ENCODE measurements at regions not wholly inside any gene's neighbourhood (a gene's known extent, or its start where the extent isn't known, plus 50 kb on each side); places are given as distances from the start of the nearest gene placed in this dataset.

DNA sequence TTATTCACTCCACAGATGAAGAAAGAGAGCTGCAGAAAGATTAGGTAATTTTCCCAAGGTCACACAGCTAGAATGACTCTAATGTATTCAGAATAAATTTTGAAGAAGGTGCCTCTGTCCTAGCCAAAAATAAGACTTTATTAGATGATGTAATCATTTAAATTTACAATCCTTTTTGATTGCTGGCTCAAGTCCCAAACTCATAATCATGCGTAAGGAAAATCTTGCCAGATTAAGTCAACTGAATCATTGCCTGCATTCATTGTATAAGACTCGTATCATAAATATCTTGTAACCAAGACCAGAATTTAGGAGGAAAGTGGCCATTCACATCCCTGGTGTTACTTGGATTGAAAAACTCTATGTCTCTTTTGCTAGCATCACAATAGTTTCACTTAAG lies 53.1 kb upstream of the STK39 start:
- Histone ChIP-seq H3K4me1 (no peaks in the 10 kb centered on the region), H3K27ac (no peak overlapping the region), H3K4me3 (no peak overlapping the region), H3K9me3 (peaks cover 0 to 5% (median 0%) of the 10 kb centered on the region in 4 donors), H3K27me3 (no peaks in the 10 kb centered on the region), H3K36me3 (no peaks in the 10 kb centered on the region)
- no peak for TF ChIP-seq EP300 (IDR thresholded peaks at IDR 0.05)
- TF ChIP-seq, protein P1, sequence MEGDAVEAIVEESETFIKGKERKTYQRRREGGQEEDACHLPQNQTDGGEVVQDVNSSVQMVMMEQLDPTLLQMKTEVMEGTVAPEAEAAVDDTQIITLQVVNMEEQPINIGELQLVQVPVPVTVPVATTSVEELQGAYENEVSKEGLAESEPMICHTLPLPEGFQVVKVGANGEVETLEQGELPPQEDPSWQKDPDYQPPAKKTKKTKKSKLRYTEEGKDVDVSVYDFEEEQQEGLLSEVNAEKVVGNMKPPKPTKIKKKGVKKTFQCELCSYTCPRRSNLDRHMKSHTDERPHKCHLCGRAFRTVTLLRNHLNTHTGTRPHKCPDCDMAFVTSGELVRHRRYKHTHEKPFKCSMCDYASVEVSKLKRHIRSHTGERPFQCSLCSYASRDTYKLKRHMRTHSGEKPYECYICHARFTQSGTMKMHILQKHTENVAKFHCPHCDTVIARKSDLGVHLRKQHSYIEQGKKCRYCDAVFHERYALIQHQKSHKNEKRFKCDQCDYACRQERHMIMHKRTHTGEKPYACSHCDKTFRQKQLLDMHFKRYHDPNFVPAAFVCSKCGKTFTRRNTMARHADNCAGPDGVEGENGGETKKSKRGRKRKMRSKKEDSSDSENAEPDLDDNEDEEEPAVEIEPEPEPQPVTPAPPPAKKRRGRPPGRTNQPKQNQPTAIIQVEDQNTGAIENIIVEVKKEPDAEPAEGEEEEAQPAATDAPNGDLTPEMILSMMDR (IDR thresholded peaks at IDR 0.05) = no peak
- no peak for TF ChIP-seq POLR2A (IDR thresholded peaks at IDR 0.05)
- no peak for DNase-seq (ENCODE audit: low spot score in 2 of 2)
- 27 to 49% methylated on average over 2 of the region's 2 CpGs for WGBS, 2 donors

DNA sequence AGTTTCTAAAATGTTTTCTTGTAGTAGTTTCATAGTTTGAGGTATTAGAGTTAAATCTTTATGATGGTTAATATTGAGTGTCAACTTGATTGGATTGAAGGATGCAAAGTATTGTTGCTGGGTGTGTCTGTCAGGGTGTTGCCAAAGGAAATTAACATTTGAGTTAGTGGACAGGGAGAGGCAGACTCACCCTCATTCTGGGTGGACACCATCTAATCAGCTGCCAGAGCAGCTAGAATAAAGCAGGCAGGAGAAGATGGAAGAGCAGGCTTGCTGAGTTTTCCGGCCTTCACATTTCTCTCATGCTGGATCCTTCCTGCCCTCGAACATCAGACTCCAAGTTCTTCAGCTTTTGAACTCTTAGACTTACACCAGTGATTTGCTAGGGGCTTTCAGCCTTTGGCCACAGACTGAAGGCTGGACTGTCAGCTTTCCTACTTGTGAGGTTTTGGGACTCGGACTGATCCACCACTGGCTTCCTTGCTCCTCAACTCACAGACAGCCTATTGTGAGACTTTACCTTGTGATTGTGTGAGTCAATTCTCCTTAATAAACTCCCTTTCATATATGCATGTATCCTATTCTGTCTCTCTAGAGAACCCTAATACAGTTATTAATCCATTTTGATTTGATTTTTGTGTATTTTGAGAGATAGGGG lies 56.8 kb upstream of the STK39 start:
- TF ChIP-seq, protein P1 (IDR thresholded peaks at IDR 0.05) = no peak
- TF ChIP-seq EP300 (IDR thresholded peaks at IDR 0.05) = no peak
- no peak for TF ChIP-seq POLR2A (IDR thresholded peaks at IDR 0.05)
- H3K4me3 ChIP-seq = no peak overlapping the region
- H3K27me3 ChIP-seq = no peaks in the 10 kb centered on the region
- WGBS, 2 donors = 92 to 94% methylated on average over 3 of the region's 3 CpGs
- peaks cover 0 to 35% (median 0%) of the 10 kb centered on the region in 4 donors for H3K9me3 ChIP-seq
- no peak overlapping the region for H3K27ac ChIP-seq
- H3K4me1 ChIP-seq = no peaks in the 10 kb centered on the region
- DNase-seq (ENCODE audit: low spot score in 2 of 2) = no peak
- H3K36me3 ChIP-seq = no peaks in the 10 kb centered on the region

DNA sequence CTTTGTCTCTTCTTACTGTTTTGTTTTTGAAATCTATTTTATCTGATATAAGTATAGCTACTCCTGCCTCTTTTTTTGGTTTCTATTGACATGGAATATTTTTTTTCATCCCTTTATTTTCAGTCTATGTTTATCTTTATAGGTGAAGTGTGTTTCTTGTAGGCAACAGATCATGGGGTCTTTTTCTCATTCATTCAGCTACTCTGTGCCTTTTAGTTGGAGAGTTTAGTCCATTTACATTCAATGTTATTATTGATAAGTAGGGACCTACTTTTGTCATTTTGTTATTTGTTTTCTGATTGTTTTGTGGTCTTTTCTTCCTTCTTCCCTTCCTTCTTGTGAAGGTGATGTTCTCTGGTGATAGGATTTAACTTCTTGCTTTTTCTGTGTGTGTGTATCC lies 60.0 kb upstream of the STK39 start:
- TF ChIP-seq, protein P1 (IDR thresholded peaks at IDR 0.05) = no peak
- TF ChIP-seq POLR2A (IDR thresholded peaks at IDR 0.05) (no peak), EP300 (IDR thresholded peaks at IDR 0.05) (no peak)
- Histone ChIP-seq H3K9me3 (peaks cover 0 to 37% (median 0%) of the 10 kb centered on the region in 4 donors), H3K27ac (no peak overlapping the region), H3K27me3 (no peaks in the 10 kb centered on the region), H3K36me3 (no peaks in the 10 kb centered on the region), H3K4me1 (no peaks in the 10 kb centered on the region), H3K4me3 (no peak overlapping the region)
- no peak for DNase-seq (ENCODE audit: low spot score in 2 of 2)

DNA sequence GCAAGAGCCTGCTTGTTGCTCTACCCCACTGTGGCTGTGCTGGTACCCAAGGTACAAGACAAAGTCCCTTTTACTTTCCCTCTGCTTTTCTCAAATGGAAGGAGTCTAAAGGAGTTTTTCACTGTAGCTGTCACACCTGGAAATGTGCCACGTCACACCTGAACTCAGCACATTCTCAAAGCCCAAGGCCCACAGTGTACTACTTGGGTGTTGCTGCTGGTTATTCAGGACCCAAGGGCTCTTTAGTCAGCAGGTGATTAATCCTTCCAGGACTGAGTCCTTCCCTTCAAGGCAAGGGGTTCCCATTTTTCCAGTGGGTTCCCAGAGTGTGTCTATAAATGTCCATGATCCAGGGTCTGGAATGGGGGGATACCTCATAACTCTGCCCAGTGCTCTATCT lies 63.2 kb upstream of the STK39 start:
- no peak overlapping the region for H3K27ac ChIP-seq
- 100% methylated on average over 1 of the region's 1 CpG for WGBS, 2 donors

DNA sequence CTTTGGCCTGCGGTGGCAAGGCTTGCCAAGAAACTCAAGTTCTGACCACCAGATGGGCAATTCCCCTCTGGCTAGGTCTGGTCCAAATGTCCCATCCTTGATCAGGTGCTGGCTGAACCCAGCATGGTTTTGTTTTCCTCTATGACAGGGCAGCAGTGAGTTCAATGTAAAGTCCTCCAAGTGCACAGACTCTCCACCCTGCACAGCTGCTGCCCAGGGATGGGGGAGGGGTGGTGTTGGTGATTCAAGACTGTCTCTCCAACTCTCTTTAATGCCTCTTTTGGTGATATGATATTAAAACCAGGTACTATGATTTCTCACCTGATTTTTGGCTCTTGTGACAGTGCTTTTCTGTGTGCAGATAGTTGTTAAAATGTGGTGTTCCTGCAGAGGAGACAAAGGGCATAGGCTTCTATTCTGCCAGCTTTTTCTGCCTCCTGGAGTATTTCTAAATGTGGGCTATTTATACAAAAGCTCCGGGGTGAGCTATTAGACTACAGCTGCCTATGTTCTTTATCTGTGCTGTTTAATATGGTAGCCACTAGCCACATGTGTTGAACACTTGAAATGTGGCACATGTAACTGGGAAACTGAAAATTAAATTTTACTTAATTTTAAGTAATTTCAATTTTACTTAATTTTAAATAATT lies 64.0 kb upstream of the STK39 start:
- Histone ChIP-seq H3K27me3 (no peaks in the 10 kb centered on the region), H3K4me3 (no peak overlapping the region), H3K27ac (no peak overlapping the region), H3K36me3 (no peaks in the 10 kb centered on the region), H3K4me1 (no peaks in the 10 kb centered on the region), H3K9me3 (peaks cover 0 to 25% (median 0%) of the 10 kb centered on the region in 4 donors)
- TF ChIP-seq POLR2A (IDR thresholded peaks at IDR 0.05) (no peak), EP300 (IDR thresholded peaks at IDR 0.05) (no peak)
- TF ChIP-seq, protein P1 (IDR thresholded peaks at IDR 0.05) = no peak
- WGBS, 2 donors = 63 to 73% methylated on average over 2 of the region's 2 CpGs
- DNase-seq (ENCODE audit: low spot score in 2 of 2) = no peak

More for the DNA sequence above, 63.2 kb upstream of the STK39 start:
- TF ChIP-seq POLR2A (IDR thresholded peaks at IDR 0.05) (no peak), EP300 (IDR thresholded peaks at IDR 0.05) (no peak)
- TF ChIP-seq, protein P1 (IDR thresholded peaks at IDR 0.05) = no peak
- no peak for DNase-seq (ENCODE audit: low spot score in 2 of 2)
- no peaks in the 10 kb centered on the region for H3K4me1 ChIP-seq
- no peaks in the 10 kb centered on the region for H3K36me3 ChIP-seq
- peaks cover 0 to 31% (median 0%) of the 10 kb centered on the region in 4 donors for H3K9me3 ChIP-seq
- H3K4me3 ChIP-seq = no peak overlapping the region
- H3K27me3 ChIP-seq = no peaks in the 10 kb centered on the region
